ENCODE measurements at regions not wholly inside any gene's neighbourhood (a gene's known extent, or its start where the extent isn't known, plus 50 kb on each side); places are given as distances from the start of the nearest gene placed in this dataset.

GRCh38 chr5:143585970-143586369 is 182.5 kb upstream of the NR3C1 start:
- no peak overlapping the region for H3K18ac ChIP-seq (ENCODE audit: extremely low read depth, low read length)
- DNase-seq (ENCODE audit: low read depth in 1 of 2, low spot score in 2 of 2) (no peak), FAIRE-seq (no peak)
- H2BK120ac ChIP-seq (replicated peaks; ENCODE audit: low read depth, low read length) = no peak overlapping the region
- no peak overlapping the region for H3K27ac ChIP-seq (ENCODE audit: low read depth, low read length)
- H3K14ac ChIP-seq (ENCODE audit: insufficient read length) = no peak overlapping the region
- ChIA-PET CTCF (ENCODE audit: partially characterized antibody) (interaction anchor here (1.0 kb wide), 1 partner anchor 47 kb away, joined by 3 read pairs; no protein-coding TSS in a partner anchor), POLR2A (ENCODE audit: partially characterized antibody) (no interaction called here)
- no peak overlapping the region for H3K9ac ChIP-seq (replicated peaks in 1 of 4; ENCODE audit: extremely low read depth in 1 of 4, low read depth in 3 of 4, low read length in 3 of 4)
- no peaks in the 10 kb centered on the region for H4K20me1 ChIP-seq (replicated peaks in 1 of 2; ENCODE audit: control insufficient read depth in 1 of 2, insufficient read depth in 2 of 2, low read length in 2 of 2)
- H4K91ac ChIP-seq (replicated peaks; ENCODE audit: insufficient read length, low read length) = no peak overlapping the region
- H3K23ac ChIP-seq (ENCODE audit: insufficient read length) = no peak overlapping the region
- H3K4ac ChIP-seq (replicated peaks; ENCODE audit: insufficient read length, low read depth, low read length) = no peak overlapping the region
- no peaks in the 10 kb centered on the region for H3K9me3 ChIP-seq (ENCODE audit: insufficient read depth in 2 of 2, low read depth in 1 of 2, low read length in 1 of 2)
- H3K27me3 ChIP-seq (replicated peaks in 1 of 4; ENCODE audit: control insufficient read depth in 3 of 4, extremely low read depth in 1 of 4, insufficient read depth in 3 of 4, low read length in 3 of 4) = no peaks in the 10 kb centered on the region
- no peak overlapping the region for H2AK5ac ChIP-seq (ENCODE audit: low read depth, low read length)
- no peak overlapping the region for H4K8ac ChIP-seq (ENCODE audit: extremely low read depth, insufficient read depth, low read length)
- no peak overlapping the region for H3K4me2 ChIP-seq (ENCODE audit: insufficient read depth in 1 of 2, low read depth in 2 of 2, low read length in 2 of 2)
- no peak overlapping the region for H2BK20ac ChIP-seq (ENCODE audit: low read length)
- no peak overlapping the region for H3K4me3 ChIP-seq (ENCODE audit: extremely low read depth in 1 of 4, insufficient read depth in 2 of 4, low read depth in 3 of 4, low read length in 4 of 4)
- H3K23me2 ChIP-seq (ENCODE audit: low read depth, low read length) = no peaks in the 10 kb centered on the region; the same call in 1 of the 2 replicates
- H3K56ac ChIP-seq (replicated peaks; ENCODE audit: insufficient read length, low read depth, low read length) = no peak overlapping the region
- no peaks in the 10 kb centered on the region for H3K36me3 ChIP-seq (ENCODE audit: control insufficient read depth in 2 of 4, insufficient read depth in 4 of 4, low read length in 3 of 4)
- H3K79me2 ChIP-seq (ENCODE audit: control insufficient read depth in 1 of 2, insufficient read depth in 2 of 2, low read length in 2 of 2) = no peaks in the 10 kb centered on the region
- no peak overlapping the region for H2BK5ac ChIP-seq (ENCODE audit: low read depth, low read length)
- H2BK15ac ChIP-seq (ENCODE audit: low read length) = no peak overlapping the region
- H2BK12ac ChIP-seq (ENCODE audit: low read depth, low read length) = no peak overlapping the region
- no peaks in the 10 kb centered on the region for H3K4me1 ChIP-seq (replicated peaks in 1 of 4; ENCODE audit: control insufficient read depth in 3 of 4, insufficient read depth in 4 of 4, low read length in 3 of 4)
- H3K79me1 ChIP-seq (ENCODE audit: low read depth, low read length) = no peaks in the 10 kb centered on the region
- no peak overlapping the region for H2AFZ ChIP-seq (ENCODE audit: low read length)
- no peak overlapping the region for H4K5ac ChIP-seq (ENCODE audit: insufficient read length, low read depth, low read length)
- TF ChIP-seq SRF (IDR thresholded peaks at IDR 0.05; ENCODE audit: low read depth, low read length) (no peak), BCL11A (IDR thresholded peaks at IDR 0.05; ENCODE audit: low read depth in 2 of 2, low read length in 2 of 2) (no peak), BRCA1 (IDR thresholded peaks at IDR 0.05; ENCODE audit: low read depth, low read length) (no peak), CBX8 (IDR thresholded peaks at IDR 0.05; ENCODE audit: borderline replicate concordance, low read depth, low read length) (no peak), SAP30 (IDR thresholded peaks at IDR 0.05; ENCODE audit: insufficient read depth, insufficient replicate concordance, low read length) (no peak), JUN (IDR thresholded peaks at IDR 0.05; ENCODE audit: low read depth, low read length) (no peak), KDM1A (IDR thresholded peaks at IDR 0.05; ENCODE audit: borderline replicate concordance, low read length) (no peak), GTF2F1 (IDR thresholded peaks at IDR 0.05; ENCODE audit: borderline replicate concordance, low read depth, low read length) (no peak), CHD1 (IDR thresholded peaks at IDR 0.05; ENCODE audit: low read depth, low read length) (no peak), TAF7 (optimal IDR thresholded peaks at IDR 0.05; ENCODE audit: borderline replicate concordance, low read depth, low read length) (no peak), POU5F1 (IDR thresholded peaks at IDR 0.05; ENCODE audit: low read depth, low read length) (no peak), PHF8 (conservative IDR thresholded peaks at IDR 0.05; ENCODE audit: low read depth, low read length) (no peak), JUND (IDR thresholded peaks at IDR 0.05; ENCODE audit: low read length) (no peak), RNF2 (IDR thresholded peaks at IDR 0.05; ENCODE audit: borderline replicate concordance, low read depth, low read length, missing control alignments, poor library complexity, severe bottlenecking) (no peak), TEAD4 (IDR thresholded peaks at IDR 0.05; ENCODE audit: low read depth, low read length) (no peak), CHD2 (IDR thresholded peaks at IDR 0.05; ENCODE audit: low read length) (no peak)
